GM12864 (cell line): ENCODE measurements at regions not wholly inside any gene's neighbourhood (a gene's known extent, or its start where the extent isn't known, plus 50 kb on each side); places are given as distances from the start of the nearest gene placed in this dataset.
"Not testable (repeated sequence)": the region's sequence is repeated elsewhere in the genome, so short reads cannot be mapped to it uniquely, and the experiment has no call there.

Source experiments
- DNase-seq: peaks from one replicate; pipeline ENCODE4 v3.0.0-alpha.2; 2011; ENCODE audit warnings: low read depth
- H3K4me3 ChIP-seq: 2 replicates; pipeline ENCODE4 v1.5.1; 2011; ENCODE audit warnings: mild to moderate bottlenecking, low read depth, low read length, control low read depth
- TF ChIP-seq, protein P1 (sequence below): IDR thresholded peaks from 2 replicates; pipeline ENCODE4 v1.5.1; 2011; ENCODE audit warnings: low read depth, mild to moderate bottlenecking, moderate library complexity, low read length, control low read depth, inconsistent platforms; ENCODE audit errors: missing control alignments

DNA sequence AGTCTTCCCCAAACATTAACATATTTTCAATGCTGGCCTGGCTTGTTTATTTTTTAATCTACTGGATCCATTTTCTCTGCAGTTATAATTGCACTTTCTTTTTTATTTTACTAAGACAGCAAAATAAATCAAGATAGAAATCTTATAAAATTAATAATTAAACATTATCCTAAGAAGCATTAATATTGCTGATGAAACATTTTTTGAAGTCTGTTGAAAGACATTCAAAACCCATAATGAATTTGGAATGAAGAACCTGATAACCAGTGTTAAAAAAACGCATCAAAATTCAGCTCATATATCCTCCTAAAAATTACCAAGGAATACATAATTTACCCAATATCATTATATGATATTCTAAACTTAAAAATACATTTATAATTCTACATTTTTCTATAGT is 675.7 kb upstream of the PRMT6 start:
- TF ChIP-seq, protein P1, sequence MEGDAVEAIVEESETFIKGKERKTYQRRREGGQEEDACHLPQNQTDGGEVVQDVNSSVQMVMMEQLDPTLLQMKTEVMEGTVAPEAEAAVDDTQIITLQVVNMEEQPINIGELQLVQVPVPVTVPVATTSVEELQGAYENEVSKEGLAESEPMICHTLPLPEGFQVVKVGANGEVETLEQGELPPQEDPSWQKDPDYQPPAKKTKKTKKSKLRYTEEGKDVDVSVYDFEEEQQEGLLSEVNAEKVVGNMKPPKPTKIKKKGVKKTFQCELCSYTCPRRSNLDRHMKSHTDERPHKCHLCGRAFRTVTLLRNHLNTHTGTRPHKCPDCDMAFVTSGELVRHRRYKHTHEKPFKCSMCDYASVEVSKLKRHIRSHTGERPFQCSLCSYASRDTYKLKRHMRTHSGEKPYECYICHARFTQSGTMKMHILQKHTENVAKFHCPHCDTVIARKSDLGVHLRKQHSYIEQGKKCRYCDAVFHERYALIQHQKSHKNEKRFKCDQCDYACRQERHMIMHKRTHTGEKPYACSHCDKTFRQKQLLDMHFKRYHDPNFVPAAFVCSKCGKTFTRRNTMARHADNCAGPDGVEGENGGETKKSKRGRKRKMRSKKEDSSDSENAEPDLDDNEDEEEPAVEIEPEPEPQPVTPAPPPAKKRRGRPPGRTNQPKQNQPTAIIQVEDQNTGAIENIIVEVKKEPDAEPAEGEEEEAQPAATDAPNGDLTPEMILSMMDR: no peak
- DNase-seq: no peak
- H3K4me3 ChIP-seq: no peak overlapping the region

DNA sequence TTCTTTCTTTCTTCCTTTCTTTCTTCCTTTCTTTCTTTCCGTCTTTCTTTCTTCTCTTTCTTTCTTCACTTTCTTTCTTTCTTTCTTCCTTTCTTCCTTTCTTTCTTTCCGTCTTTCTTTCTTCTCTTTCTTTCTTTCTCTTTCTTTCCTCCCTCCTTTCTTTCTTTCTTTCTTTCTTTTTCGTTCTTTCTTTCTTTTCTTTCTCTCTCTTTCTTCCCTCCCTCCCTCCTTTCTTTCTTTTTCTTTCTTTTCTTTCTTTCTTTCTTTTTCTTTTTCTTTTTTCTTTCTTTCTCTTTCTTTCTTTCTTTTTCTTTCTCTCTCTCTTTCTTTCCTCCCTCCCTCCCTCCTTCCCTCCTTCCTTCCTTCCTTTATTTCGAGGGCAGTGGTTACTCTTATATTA is 667.3 kb upstream of the PRMT6 start:
- DNase-seq, H3K4me3 ChIP-seq: not testable (repeated sequence)

DNA sequence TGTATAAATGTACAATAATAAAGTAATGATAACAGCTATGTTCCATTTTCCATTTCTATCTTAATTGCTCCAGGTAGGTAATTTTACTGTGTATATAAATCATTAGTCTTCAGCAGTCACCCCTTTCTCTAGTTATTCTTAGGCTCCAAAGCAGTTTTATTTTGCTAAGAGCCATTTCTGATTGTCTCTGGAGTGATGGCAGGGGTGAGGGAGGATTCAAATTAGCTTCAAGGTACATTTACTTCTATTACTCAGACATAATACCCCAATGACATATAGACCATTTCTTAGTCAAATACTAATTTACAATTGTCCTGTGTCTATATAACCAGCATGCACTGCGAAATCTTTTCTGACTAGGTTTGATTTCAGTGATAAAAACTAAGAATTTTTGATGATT is 663.4 kb upstream of the PRMT6 start:
- no peak overlapping the region for H3K4me3 ChIP-seq
- TF ChIP-seq, protein P1: no peak
- DNase-seq: no peak

DNA sequence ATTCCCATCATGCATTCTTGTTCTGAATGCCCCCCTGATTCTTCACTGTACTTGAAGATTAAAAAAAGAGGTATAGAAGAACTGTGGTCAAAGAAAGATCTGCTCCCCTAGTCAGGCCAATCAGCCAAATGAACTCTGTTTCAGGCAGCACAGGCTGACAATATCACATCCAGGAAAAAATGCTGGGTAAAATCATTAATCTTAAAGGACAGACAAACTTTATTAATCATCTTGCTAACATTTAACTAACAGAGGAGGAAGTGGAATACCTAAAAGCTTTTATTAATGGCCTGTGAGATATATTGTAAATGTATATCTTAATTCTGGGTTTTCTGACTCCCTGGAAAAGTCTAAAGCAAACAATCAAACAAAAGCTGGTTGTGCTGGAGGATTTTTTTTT is 660.5 kb upstream of the PRMT6 start:
- H3K4me3 ChIP-seq: no peak overlapping the region
- DNase-seq: no peak
- TF ChIP-seq, protein P1: no peak

DNA sequence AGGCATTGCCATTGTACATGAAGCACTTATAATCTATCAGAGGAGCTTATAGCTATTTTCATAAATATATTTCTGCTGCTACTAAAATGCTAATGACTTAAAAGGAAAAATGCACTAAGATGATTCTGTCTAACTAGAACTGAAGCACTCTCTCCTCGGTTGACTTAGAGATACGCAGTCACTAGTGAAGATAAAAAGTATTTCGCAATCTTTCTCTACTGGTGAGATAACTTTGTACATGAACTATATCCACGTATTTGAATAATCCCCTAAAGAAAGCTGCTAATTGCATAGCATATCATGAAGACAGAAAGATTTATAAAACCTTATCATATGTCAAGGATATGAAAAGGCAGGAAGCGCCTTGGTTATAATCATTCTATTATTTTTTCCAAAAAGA is 658.1 kb upstream of the PRMT6 start:
- no peak for DNase-seq
- TF ChIP-seq, protein P1: no peak

DNA sequence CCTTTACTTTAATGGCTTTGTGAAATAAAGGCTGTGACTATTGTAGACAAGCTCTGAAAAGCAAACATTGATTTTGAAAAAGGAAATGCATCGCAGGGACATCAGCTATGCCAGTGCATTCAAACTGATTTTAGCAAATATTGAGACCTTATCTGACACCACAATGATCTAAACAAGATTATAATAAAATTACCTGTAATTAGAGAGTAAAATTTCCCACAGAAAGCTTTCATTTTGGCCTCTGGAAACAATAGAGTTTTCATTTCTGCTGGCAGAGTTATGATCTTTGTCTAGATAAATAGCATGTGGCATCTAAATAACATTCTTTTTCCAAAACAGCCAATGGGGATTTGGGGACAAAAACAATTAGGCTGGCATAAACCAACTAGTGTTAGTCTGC is 650.4 kb upstream of the PRMT6 start:
- DNase-seq: no peak
- no peak overlapping the region for H3K4me3 ChIP-seq
- TF ChIP-seq, protein P1: no peak

More for the DNA sequence above, 658.1 kb upstream of the PRMT6 start:
- no peak overlapping the region for H3K4me3 ChIP-seq

DNA sequence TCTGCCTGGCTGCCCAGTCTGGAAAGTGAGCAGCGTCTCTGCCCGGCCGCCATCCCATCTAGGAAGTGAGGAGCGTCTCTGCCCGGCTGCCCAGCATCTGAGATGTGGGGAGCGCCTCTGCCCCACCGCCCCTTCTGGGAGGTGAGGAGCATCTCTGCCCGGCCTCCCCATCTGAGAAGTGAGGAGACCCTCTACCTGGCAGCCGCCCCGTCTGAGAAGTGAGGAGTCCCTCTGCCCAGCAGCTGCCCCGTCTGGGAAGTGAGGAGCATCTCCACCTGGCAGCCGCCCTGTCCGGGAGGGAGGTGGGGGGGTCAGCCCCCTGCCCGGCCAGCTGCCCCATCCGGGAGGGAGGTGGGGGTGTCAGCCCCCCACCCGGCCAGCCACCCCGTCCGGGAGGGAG is 644.2 kb upstream of the PRMT6 start:
- not testable (repeated sequence) for DNase-seq

DNA sequence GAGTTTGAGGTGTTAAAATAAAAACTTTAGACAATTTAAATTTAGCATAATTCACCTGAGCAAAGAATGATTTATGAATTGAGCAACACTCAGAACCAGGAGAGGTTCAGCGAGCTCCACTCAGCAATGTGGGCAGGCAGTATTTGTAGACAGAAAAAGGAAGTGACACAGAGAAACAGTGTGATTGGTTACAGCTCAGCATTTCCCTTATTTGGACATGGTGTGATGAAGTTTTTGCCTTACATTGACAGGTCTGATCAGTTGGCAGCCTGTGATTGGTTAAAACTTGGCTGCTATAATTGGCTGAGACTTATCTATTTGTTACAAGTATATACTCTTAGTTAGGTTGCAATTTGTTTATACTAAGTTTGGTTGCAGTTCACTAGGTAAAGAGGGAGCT is 621.2 kb upstream of the PRMT6 start:
- TF ChIP-seq, protein P1: no peak
- no peak overlapping the region for H3K4me3 ChIP-seq
- no peak for DNase-seq

More for the DNA sequence above, 644.2 kb upstream of the PRMT6 start:
- not testable (repeated sequence) for H3K4me3 ChIP-seq
